Epithelial cell of esophagus (primary cell): ENCODE measurements at regions not wholly inside any gene's neighbourhood (a gene's known extent, or its start where the extent isn't known, plus 50 kb on each side); places are given as distances from the start of the nearest gene placed in this dataset.

Experiments
- DNase-seq: peaks from one replicate; pipeline ENCODE4 v3.0.0; 2010; ENCODE audit warnings: low read depth
- H3K4me3 ChIP-seq: 2 replicates; pipeline ENCODE4 v1.5.1; 2011; ENCODE audit warnings: mild to moderate bottlenecking, low read length, control low read depth
- CTCF ChIP-seq: IDR thresholded peaks from 2 replicates; pipeline ENCODE4 v1.5.1; 2011; ENCODE audit warnings: low read depth, mild to moderate bottlenecking, low read length, control low read depth, inconsistent platforms; ENCODE audit not compliant: insufficient read depth; ENCODE audit errors: missing control alignments

DNA sequence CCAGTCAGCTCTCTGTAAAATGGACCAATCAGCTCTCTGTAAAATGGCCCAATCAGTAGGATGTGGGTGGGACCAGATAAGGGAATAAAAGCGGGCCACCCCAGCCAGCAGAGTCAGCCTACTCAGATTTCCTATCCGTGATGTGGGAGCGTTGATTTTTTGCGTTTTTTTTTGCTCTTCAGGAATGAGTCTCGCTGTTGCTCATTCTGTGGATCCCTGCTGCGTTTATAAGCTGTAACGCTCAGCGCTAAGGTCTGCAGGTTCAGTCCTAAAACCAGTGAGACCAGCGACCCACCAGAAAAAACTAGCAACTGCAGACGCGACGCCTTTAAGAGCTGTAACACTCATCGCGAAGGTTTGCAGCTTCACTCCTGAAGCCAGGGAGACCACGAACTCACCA, 435.7 kb downstream of the SLITRK6 start:
- no peak overlapping the region for H3K4me3 ChIP-seq
- no peak for TF ChIP-seq CTCF
- DNase-seq: no peak

DNA sequence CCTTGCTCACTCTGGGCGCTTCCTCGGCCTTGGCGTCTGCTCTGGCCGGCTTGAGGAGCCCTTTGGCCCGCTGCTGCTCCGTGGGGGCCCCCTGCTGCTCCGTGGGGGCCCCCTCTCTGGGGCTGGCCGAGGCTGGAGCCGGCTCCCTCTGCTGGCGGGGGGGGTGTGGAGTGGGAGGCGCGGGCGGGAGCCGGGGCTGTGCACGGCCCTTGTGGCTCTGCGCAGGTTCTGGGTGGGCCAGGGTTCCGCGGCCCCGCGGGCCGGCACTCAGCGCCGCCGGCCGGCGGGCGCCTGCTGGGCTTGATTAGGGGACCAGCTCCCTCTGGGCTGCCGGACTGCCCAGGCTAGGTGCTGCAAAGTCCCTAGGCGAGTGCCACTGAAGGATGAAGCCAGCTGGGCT, 436.2 kb downstream of the SLITRK6 start:
- DNase-seq: no peak
- H3K4me3 ChIP-seq: no peak overlapping the region
- TF ChIP-seq CTCF: no peak

DNA sequence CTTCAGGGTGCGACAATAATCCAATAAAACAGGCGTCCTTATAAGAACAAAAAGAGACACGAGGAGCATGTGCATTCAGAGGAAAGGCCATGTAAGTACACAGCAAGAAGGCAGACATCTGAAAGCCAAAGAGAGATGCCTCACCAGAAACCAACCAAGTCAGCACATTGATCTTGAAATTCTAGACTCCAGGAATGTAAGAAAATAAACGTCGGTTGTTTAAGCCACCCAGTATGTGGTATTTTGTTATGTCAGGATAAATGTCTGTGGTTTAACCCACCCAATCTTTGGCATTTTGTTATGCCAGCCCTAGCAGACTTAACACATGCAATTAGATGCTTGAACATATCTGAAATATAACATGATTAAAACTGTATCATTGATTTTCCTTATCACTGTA, 452.0 kb downstream of the SLITRK6 start:
- no peak for TF ChIP-seq CTCF
- H3K4me3 ChIP-seq: no peak overlapping the region
- DNase-seq: no peak

GRCh38 chr13:85334187-85334586, 465.0 kb downstream of the SLITRK6 start:
- no peak for DNase-seq
- H3K4me3 ChIP-seq: no peak overlapping the region
- no peak for TF ChIP-seq CTCF

DNA sequence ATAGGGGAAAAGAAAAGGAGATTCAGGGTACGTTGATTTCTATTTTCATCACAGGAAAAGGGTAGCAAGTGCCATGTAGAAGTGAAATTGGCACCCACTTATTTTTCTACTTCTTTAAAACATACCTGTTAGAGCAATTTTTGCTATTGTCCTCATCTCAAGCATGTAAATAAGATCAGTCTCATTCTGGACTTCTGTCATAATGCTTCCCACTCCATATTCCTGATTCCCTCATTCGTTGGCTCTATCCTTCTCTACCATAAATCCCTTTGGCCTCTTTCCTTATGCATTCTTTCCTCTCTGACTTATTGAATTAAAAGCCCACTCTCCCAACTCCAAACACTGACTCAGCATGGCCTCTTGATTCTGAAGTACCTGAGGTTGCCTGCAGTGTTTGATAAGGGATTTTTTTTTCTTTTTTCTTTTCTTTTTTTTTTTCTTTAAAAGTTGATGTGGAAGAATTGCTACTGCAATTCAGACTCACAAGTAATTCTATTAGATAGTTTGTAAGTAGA, 465.7 kb downstream of the SLITRK6 start:
- TF ChIP-seq CTCF: no peak
- H3K4me3 ChIP-seq: no peak overlapping the region
- DNase-seq: no peak

- no peak for TF ChIP-seq CTCF
- DNase-seq: no peak
- no peak overlapping the region for H3K4me3 ChIP-seq
Observed at GRCh38 chr13:85332615-85333014, 466.6 kb downstream of the SLITRK6 start.

- no peak for DNase-seq
- no peak for TF ChIP-seq CTCF
- no peak overlapping the region for H3K4me3 ChIP-seq
Observed at GRCh38 chr13:85321734-85322133, 477.5 kb downstream of the SLITRK6 start.
